ENCODE measurements at regions not wholly inside any gene's neighbourhood (a gene's known extent, or its start where the extent isn't known, plus 50 kb on each side); places are given as distances from the start of the nearest gene placed in this dataset.

DNA sequence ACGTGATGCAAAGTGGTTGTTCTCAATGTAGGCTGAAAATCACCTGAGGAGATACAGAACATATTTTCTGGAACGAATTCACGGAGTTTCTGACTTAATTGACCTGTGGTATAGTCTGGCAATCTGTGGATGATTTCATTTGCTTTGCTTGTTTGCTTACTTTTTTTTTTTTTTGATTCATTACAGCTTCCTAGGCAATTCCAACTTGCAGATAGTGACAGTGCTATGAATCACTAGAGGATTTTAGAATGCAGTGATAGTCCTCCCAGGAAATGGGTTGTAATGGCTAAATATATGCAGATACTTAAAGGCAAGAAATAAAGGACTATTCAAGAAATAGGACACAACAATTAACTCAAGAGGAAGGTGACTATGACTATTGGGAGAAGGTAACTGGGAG lies 1378.1 kb upstream of the PRMT6 start:
- no peak for DNase-seq

DNA sequence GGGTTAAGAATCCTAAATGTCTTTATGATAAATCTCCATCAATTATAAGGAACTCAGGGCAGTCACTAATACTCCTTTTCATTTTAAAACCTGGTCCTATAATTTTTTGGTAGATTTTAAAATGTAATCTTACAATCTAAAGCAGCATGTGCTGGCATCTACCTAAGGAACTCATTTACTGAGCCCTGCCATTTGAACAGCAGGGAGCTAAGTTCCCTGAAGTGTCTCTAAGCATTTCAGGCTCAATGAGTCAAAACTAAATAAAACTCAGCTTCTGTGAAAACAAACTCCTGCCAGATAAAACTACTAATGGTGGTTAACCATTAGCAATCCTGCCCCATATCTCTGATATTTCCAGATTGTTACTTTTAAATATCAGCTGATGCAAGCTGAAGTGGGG lies 1371.8 kb upstream of the PRMT6 start:
- no peak for DNase-seq

DNA sequence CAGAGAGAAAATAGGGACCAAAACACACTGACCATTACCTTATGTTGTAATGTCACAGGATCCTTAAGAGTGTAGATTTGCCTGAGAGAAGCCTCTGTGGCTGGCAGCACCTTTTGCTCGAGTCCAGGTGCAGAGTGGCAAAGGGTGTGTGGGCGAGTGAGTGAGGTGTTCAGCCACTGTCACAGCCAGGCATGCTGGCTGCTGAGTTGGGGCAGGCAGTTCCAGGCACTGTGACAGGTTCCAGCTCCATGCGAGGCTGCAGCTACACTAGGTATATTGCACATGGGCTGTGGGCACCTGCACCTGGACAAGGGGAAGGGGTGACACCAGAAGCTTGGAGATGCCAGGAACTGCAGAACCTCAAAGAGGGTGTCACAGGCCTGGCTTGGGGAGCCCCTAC lies 1370.4 kb upstream of the PRMT6 start:
- DNase-seq = no peak

DNA sequence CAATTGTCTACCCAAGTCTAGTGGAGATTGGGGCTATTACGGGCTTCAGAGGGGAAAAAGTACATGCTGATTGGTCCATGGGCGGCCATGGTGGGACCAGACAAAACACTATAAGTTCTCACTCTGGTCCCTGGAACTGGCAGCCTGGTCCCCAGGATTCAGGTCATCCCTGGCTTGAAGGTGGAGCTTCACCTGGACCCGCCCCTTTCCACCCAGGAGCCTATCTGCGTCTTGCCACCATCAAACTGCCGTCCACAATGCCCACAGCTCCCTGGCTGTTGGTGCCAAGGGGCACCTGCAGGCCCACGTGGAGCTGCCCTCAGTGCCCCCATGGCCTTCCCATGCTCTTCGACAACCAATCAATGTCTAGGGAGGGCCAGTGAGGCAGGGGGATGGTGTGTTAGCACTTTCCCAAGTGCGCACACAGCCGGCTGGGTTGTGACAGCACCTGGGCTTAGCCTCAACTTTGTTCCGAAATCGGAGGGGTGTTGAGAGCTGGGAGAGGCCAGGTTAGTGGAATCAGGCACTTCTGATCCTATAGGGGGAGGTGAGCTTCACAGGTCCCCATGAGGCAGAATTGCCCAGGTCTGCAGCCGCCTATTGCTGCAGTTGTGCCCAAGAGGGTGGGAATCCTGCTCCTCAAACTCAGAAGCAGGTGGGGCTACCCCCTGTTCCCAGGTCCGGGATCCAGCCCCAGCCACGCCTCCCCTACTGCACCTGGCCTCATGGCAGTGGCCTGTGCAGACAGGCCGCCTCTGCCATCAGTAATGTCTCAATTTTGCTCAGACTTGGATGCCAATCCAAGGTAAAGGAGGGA lies 1369.4 kb upstream of the PRMT6 start:
- no peak for DNase-seq

DNA sequence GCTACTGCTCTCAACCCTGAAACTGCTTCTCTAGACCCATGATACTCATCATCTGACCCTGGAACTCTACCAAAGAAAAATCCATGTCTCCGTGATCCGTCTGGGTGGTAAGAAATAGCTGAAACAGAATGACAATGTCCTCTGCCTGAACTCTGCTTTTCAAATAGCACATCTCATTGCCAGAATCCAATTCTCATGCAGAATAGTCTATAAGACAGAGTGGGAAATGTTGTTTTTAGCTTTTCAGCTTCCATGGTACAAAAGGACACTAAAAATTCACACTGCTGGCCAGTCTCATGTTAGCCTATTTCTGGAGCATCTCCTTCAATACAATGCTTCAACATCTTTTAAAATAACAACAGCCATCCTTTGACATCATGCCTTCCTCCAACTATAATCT lies 1355.8 kb upstream of the PRMT6 start:
- no peak for DNase-seq

DNA sequence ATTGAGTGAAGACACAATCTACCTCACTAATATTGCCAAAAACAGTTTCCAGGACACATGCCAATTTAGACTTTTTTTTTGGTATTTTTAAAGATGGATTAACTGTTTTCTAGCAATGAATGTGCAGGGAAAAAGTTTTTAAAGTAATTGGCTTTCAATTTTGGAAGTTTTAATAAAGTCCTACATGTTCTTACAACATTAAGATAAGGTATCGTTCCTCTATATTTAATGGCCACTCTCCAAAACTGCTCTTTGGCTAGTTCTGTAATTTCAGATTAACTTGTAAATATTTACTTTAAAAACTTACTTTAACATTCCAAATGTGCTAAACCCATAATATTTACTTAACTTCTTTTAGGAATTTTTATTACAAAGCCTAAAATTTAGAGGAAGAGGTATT lies 1332.2 kb upstream of the PRMT6 start:
- DNase-seq = no peak

DNA sequence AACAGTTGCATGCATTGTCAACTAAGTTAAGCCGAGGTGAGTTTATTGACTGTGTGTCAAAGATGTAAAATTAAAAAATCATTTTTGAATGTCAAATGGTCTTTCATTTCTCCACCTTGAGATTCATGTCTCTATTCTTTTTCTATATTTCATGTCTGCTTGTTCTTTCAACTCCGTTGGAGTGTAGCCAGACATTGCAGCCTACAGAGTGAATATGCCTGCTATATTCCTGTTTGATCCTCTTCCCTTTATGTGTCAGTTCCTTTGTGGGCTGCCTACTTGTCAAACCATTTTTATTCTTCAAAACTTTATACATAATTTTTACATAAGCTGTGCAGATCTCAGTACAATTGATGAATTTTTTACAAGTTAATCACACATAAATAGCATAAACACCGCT lies 1325.8 kb upstream of the PRMT6 start:
- DNase-seq = no peak

DNA sequence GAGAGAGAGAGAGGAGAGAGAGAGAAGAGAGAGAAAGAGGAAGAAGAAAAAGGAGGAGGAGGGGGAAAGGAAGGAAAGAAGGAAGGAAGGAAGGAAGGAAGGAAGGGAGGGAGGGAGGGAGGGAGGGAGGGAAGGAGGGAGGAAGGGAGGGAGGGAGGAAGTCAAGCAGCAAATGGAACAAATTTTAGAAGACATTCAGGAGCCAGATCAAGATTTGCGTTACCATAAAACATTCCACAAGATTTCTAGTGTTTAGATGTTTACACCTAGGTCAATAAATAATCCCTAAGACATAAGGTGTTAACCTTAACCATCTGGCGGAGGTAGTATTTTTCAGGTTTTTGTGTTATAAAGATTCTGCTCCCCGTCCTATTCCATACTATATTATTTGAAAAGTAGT lies 1320.1 kb upstream of the PRMT6 start:
- no peak for DNase-seq

DNA sequence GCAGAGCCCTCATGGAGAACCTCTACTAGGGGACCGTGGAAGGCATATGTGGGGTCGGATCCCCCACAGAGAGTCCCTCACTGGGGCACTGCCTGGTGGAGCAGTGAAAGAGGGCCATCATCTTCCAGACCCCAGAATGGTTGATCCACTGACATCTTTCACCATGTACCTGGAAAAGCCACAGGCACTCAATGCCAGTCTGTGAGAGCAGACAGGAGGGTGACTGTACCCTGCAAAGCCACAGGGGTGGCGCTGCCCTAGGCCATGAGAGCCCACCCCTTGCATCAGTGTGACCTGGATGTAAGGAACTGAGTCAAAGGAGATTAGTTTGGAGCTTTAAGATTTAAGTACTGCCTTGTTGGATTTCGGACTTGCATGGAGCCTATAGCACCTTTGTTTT lies 1276.7 kb upstream of the PRMT6 start:
- DNase-seq = no peak

DNA sequence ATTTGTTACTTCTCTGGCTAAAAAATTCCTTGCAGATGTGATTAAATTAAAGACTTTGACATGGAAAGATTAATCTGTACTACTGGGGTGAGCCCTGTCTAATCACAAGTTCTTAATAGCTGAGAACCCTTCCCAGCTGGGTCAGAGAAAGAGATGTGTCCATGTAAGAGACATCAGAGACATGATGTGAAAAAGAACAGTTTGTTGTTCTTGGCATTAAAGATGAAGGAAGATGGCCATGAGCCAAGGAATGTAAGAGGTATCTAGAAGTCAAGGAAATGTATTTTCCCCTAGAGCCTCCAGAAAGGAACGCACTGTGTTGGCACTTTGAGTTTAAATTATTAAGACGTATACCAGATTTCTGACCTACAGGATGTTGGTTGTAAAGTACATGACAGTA lies 1271.5 kb upstream of the PRMT6 start:
- DNase-seq = no peak

DNA sequence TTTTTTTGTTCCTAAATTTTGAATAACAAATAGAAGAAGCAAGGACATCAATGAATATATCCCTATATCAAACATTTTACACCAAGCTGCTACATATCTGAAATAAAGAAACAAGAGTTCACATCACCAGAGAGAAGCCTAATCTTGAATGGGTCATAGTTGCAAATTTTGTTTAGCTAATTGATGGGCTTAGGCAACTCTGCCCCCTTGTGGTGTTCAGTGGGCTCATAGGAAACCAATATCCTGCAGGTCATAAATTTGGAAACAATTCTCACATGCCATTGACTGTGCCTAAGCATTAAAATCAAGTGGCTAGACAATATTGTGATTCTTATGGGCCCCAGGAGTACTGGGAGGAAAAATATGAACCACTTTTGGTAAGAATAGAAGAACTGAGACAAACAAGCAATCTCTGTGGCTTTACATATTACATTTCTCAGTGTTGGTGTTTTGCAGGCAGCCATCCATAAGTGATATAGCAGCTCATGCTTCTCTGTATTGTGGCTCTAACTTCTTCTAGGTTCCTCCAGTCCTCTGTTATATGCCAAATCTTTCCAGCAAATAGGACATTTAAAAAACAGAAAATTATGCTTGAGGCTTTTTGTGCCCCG lies 1262.8 kb upstream of the PRMT6 start:
- peak; percentile 24 for DNase-seq

DNA sequence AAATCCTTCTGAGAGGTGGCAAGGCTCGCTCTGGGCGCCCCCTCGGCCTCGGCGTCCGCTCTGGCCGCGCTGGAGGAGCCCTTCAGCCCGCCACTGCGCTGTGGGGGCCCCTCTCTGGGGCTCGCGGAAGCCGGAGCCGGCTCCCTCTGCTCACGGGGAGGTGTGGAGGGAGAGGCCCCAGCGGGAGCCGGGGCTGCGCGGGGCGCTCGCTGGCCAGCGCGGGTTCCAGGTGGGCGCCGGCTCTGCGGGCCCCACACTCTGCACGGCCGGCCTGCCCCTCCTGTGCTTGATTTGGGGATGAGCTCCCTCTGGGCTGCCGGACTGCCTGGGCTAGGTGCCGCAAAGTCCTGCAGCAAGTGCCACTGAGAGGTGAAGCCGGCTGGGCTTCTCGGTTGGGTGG lies 1260.7 kb upstream of the PRMT6 start:
- DNase-seq = no peak

DNA sequence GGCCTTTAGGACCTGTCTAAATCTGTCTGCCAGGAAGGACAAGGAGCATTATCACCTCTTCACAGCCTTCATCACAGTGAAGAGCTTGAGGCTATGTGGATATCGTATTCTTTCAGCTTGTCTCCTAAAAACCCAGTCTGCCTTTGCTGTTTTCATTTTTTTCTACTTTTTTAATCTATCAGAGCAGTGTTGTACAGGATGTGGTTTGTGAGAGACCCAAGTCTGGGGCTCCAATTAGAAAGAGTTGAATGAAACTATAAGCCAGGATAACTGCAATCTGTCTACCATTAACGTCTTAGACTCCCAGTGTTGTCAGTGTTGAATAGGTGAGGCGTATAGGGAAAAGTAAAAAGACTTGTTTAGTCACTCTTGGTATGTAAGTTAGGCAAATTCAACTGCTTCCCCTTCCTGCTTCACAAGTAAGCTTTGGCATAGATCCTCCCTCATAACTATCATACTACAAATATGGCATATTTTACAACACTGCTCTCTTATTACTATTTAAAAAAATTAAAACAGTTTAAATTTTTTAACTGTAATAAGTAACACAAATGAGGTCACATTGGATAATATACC lies 1225.8 kb upstream of the PRMT6 start:
- no peak for DNase-seq

DNA sequence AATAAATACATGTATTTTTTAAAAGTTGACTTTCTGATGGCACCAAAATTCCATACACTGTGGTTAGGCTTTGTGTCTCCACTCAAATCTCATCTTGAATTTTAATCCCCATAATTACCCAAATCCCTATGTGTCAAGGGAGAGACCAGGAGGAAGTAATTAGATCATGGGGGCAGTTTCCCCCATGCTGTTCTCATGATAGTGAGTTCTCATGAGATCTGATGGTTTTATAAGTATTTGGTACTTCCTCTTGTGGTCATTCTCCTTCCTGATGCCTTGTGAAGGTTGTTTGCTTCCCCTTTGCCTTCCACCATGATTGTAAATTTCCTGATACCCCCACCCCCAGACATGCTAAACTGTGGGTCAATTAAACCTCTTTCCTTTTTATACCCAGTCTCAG lies 1218.4 kb upstream of the PRMT6 start:
- DNase-seq = no peak

DNA sequence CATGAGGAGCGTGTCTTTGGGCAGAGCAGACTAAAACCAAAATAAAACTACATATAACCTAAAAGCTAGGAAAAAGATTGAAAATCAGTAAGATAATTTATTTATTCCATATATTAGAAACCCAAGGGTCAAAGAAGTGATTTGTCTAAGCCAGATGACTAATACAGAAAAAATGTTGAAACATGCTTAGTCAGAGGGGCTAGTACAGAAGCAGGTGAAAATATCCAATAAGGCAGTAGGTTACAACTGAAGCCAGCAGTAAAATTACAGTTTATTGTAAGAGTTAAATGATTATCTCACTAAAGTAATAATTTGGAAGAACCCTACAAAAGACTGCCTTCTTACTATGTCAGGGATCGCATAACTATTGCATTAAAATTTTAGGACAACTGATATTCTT lies 1190.9 kb upstream of the PRMT6 start:
- DNase-seq = no peak

DNA sequence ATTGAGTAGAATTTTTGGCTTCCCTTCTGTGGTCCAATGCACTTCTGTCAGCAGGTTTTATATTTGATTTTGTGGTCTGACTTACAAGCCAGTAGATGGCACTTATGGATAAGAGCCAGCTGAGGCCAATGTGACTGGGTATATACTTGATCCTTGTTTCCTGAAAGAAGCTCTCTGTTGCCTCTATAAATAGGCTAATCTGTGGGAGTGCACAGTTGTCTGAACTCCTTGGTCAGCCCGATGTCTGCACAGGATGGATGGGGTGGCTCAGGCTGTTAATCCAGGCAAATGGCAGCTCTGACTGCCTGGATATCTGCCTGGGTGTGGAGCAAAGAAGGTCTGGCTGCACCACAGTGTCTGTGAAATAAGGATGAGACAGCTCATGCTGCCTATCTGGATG lies 1183.7 kb upstream of the PRMT6 start:
- DNase-seq = no peak

DNA sequence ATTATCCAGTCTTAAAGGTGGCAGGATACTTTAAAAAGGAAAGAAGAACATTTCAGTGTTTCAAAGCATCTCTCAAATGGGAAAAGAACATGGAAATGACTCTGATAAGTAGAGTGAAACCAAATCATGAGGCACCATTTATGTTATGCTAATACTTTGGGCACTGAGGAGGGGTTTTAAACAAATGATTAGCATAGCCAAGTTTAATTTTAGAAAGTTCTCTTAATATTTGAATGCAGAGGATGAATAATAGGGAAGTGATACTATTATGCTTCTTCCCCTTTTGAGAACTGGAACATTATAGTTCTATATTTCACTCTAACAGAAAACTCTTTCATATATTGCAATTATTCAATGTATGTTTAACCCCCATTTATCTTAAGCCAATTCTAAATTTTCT lies 1181.9 kb upstream of the PRMT6 start:
- DNase-seq = no peak

DNA sequence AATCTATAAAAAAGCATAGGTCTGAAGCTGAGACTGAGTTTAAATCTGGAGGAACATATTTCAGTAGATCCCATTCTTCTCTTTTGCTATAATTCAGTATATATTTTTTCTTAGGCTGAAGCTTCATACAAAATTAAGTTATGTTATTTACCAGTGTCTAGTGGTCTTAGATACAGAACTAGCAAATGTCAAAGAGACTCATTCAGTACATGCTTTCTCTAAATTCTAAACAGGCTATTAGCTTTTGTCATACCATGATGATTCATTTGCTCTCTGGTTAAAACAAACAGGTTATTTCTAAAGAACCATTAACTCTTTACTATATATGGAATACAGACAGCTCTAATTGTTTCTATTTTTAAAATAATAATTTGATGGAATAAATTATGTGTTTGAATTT lies 1170.2 kb upstream of the PRMT6 start:
- no peak for DNase-seq

DNA sequence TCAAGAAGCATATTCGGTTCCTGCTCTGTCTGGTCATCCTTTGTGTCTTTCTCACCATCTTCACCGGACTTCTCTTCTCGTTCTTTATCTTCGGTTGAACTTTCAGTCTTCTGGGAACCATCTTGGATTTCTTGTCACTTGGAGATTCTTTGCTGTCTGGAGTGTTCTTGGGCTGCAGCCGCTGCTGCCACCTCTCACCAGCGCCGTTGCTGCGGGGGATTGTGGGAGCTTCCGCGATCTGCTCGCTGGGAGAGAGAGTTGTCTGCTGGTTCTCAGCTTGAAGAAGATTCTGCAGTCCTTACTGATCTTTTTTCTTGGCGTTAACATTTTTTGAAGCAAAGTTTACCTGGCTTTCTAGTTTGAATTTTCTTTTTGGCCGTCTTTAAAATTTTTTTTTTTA lies 1165.2 kb upstream of the PRMT6 start:
- DNase-seq = no peak

DNA sequence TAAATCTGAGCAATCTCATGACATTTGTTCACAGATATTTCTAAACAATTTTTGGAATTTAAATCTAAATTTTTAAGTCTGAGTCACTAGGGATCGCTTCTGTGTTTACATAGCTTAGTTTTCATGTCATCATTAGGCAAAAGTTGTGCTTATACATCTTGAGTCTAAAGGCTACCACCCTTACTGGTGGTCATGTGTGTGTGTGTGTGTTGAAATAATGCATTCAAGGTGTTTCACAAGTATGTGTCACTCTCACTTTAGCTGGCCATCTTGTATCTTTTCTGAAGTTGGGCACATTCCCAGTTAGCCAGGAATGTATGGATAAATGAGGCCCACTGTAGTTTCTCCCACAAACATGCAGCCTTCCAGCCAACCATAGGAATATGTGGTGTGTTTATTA lies 1162.5 kb upstream of the PRMT6 start:
- DNase-seq = no peak

DNA sequence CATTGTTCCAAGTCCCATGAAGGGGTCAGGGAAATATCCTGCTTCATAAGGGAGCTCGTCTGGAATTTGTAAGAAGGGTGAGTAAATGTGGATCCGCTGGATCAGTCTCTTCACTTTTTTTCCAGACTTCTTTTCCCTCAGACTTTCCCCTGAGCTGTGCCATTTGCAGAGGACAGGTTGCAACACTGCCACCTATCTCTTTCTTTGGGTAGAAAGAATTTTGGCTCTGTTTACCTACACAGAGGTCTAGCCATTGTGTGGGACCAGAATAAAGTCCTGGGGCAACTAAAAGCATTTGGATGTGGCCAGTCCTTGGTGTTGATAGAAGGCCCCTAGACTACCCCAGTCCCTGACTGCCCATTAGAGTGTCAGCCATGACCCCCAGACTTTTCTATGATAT lies 1146.7 kb upstream of the PRMT6 start:
- DNase-seq = no peak

DNA sequence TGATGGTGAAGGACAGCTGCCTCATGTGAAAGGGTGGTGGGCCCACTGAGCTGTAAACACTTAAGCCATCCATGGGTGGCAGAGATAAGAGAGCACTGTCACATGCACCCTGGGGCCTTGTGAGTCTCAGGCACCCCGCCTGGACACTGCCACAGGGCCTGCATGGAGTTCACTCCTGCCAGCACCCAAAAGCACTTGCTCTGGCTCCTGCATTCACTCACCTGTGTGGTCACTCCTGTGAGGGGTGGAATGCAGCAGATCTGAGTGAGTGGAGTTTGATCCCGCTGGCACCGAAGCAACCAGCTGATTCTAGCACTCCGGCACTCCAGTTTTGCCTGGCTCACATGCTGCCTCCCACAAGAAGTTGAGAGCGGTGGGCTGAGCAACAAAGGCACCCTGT lies 1142.1 kb upstream of the PRMT6 start:
- DNase-seq = no peak

DNA sequence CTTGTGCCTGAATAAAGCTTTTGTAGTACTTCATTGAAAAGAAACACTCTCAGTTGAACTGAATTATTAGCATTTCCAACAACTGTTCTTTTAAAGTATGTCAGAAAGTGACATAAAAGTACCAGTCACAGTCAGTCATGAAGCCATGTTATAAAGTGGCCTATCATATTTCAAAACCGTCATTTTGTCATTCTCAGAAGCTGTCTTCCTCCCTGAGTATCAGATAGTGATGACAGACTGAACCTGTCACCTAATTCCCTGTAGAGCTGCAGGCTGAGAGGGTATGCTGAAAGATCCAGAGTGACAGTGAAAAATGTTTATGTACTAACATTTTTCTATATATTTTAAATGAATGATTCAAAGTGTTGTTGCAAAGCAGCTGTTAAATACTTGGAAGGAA lies 1121.7 kb upstream of the PRMT6 start:
- no peak for DNase-seq

DNA sequence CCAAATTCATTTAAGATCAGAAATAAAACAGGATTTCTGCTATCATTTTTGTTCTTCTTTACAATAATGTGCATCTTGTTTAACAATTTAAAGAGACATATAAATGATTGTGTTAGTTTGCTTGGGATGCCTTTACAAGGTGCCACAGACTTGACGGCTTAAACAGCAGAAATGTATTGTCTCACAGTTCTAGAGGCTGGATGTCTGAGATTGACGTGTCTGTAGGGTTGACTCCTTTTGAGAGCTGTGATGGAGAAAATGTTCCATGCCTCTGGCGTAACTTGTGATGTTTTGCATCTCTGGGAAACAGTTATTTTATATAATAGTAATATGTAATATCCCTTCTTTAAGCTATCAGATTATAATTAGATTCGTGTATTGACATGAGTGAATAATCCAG lies 1091.6 kb upstream of the PRMT6 start:
- no peak for DNase-seq

DNA sequence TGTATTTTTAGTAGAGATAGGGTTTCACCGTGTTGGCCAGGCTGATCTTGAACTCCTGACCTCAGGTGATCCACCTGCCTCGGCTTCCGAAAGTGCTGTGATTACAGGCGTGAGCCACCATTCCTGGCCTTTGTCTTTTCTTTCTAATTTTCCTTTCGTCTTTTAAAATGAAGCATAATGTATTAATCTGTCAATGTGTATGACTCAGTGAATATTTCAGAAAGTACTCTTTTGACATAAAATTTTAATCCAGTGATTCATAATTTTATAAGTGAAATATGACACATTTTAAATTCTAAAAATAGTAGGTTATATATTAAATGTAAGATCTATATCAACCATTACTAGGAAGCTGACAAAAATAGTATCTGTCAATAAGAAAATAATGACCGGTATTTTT lies 1059.0 kb upstream of the PRMT6 start:
- DNase-seq = no peak

All from GDM1 (cell line).